NB4 (cell line): ENCODE measurements at regions not wholly inside any gene's neighbourhood (a gene's known extent, or its start where the extent isn't known, plus 50 kb on each side); places are given as distances from the start of the nearest gene placed in this dataset.

Source experiments
- CTCF ChIP-seq: IDR thresholded peaks from one replicate; pipeline ENCODE4 v1.5.1; 2012; ENCODE audit warnings: low read depth, low read length
- MAX ChIP-seq: IDR thresholded peaks from 2 replicates; pipeline ENCODE4 v1.6.1; 2011; ENCODE audit warnings: low read depth, low read length
- MYC ChIP-seq: IDR thresholded peaks from 2 replicates; pipeline ENCODE4 v1.6.1; 2011; ENCODE audit warnings: low read depth, low read length
- POLR2A ChIP-seq: IDR thresholded peaks from 2 replicates; pipeline ENCODE4 v1.6.1; 2011; ENCODE audit warnings: mild to moderate bottlenecking; ENCODE audit not compliant: insufficient read length; ENCODE audit errors: extremely low read depth

GRCh38 chr11:59267196-59267595 is 54.5 kb upstream of the MPEG1 start:
- no peak for TF ChIP-seq CTCF
- no peak for TF ChIP-seq POLR2A
- no peak for TF ChIP-seq MYC
- TF ChIP-seq MAX, result no peak
